Endothelial cell of umbilical vein (primary cell): ENCODE measurements at regions not wholly inside any gene's neighbourhood (a gene's known extent, or its start where the extent isn't known, plus 50 kb on each side); places are given as distances from the start of the nearest gene placed in this dataset.

ENCODE experiments used
- BruUV-seq: library from RNA; stranded (reverse); fragments of 400-500 nt; replicated peaks from 2 replicates; lab custom pipeline; 2021; lab: Mats Ljungman, UMichigan
- CTCF ChIA-PET: fragments of 300-600, 350-600 bp; sonication (Branson Sonifier 250); formaldehyde crosslinking; loops from one replicate; lab custom pipeline; 2021; ENCODE audit warnings: antibody characterized with exemption, inconsistent platforms; lab: Charles Lee
- POLR2A ChIA-PET: fragments of 300-600, 350-600 bp; sonication (Branson Sonifier 250); formaldehyde crosslinking; loops from one replicate; lab custom pipeline; 2021; ENCODE audit warnings: antibody characterized with exemption, inconsistent platforms; lab: Charles Lee
- DNase-seq: peaks from one replicate; pipeline ENCODE4 v3.0.0-alpha.2; 2011; ENCODE audit warnings: low read depth, low spot score
- FAIRE-seq: peaks from 2 replicates; lab custom pipeline; 2011; peaks lifted over from hg19 to GRCh38; lab: Jason Lieb, UNC
- H2AFZ ChIP-seq: 2 replicates; pipeline ENCODE4 v1.6.0; 2012; ENCODE audit warnings: low read depth, low read length, control low read depth, inconsistent platforms
- H3K27ac ChIP-seq: 2 replicates; pipeline ENCODE4 v1.5.1; 2011; ENCODE audit warnings: low read depth, mild to moderate bottlenecking, control low read depth, low read length, moderate library complexity; ENCODE audit not compliant: insufficient read depth
- H3K27me3 ChIP-seq, 2 experiments: 2 replicates each; pipeline versions ENCODE4 v1.6.0 to v1.6.1; 2011; ENCODE audit warnings: low read length in 2 of 2, mixed read lengths in 1 of 2; ENCODE audit not compliant: control insufficient read depth in 2 of 2, insufficient read depth in 2 of 2
- H3K36me3 ChIP-seq, 2 experiments: 2 replicates in 1 of 2; 3 replicates in 1 of 2; pipeline ENCODE4 v1.5.1; 2011; ENCODE audit warnings: low read length in 2 of 2, mild to moderate bottlenecking in 1 of 2, moderate library complexity in 1 of 2; ENCODE audit not compliant: control insufficient read depth in 2 of 2, insufficient read depth in 2 of 2; ENCODE audit errors: extremely low read depth in 1 of 2
- H3K4me1 ChIP-seq: 3 replicates; pipeline ENCODE4 v1.5.1; 2011; ENCODE audit warnings: mild to moderate bottlenecking, low read length; ENCODE audit not compliant: control insufficient read depth, insufficient read depth; ENCODE audit errors: extremely low read depth
- H3K4me2 ChIP-seq: 2 replicates; pipeline ENCODE4 v1.6.1; 2011; ENCODE audit warnings: low read length, control low read depth, mixed read lengths; ENCODE audit not compliant: insufficient read depth
- H3K4me3 ChIP-seq, 3 experiments: fragments of 200-600 bp in 1 of 3; sonication (generic), shearing (Covaris generic) in 1 of 3; replicated peaks in 1 of 3; 2 replicates each; pipeline ENCODE4 v1.5.1; 2011 to 2016; ENCODE audit warnings: control low read depth in 3 of 3, low read length in 3 of 3, mild to moderate bottlenecking in 2 of 3, inconsistent platforms in 1 of 3, low read depth in 1 of 3, moderate library complexity in 1 of 3; ENCODE audit not compliant: insufficient read depth in 1 of 3
- H3K79me2 ChIP-seq: 2 replicates; pipeline ENCODE4 v1.6.0; 2012; ENCODE audit warnings: low read length, inconsistent platforms; ENCODE audit not compliant: control insufficient read depth, insufficient read depth
- H3K9ac ChIP-seq: replicated peaks from 2 replicates; pipeline ENCODE3; 2011; ENCODE audit warnings: low read length, control low read depth; ENCODE audit not compliant: insufficient read depth; ENCODE audit errors: extremely low read depth
- H3K9me1 ChIP-seq: replicated peaks from 3 replicates; pipeline ENCODE4 v1.6.0; 2011; ENCODE audit warnings: mild to moderate bottlenecking, low read length; ENCODE audit not compliant: control insufficient read depth, insufficient read depth; ENCODE audit errors: extremely low read depth
- H3K9me3 ChIP-seq: replicated peaks from 2 replicates; pipeline ENCODE4 v1.5.1; 2012; ENCODE audit warnings: low read length, inconsistent platforms; ENCODE audit not compliant: control insufficient read depth, insufficient read depth
- H4K20me1 ChIP-seq: replicated peaks from 2 replicates; pipeline ENCODE3; 2011; ENCODE audit warnings: mild to moderate bottlenecking, low read length; ENCODE audit not compliant: control insufficient read depth, insufficient read depth; ENCODE audit errors: extremely low read depth
- CTCF ChIP-seq, 2 donors: IDR thresholded peaks; 1 replicate in 1 of 2; 2 replicates in 1 of 2; pipeline ENCODE4 v1.5.1; 2011; ENCODE audit warnings: low read length in 2 of 2, mild to moderate bottlenecking in 2 of 2, moderate library complexity in 2 of 2, control low read depth in 1 of 2, inconsistent platforms in 1 of 2, low read depth in 1 of 2; ENCODE audit not compliant: insufficient read depth in 1 of 2; ENCODE audit errors: extremely low read depth in 1 of 2
- EZH2 ChIP-seq: IDR thresholded peaks from 2 replicates; pipeline ENCODE4 v1.6.1; 2012; ENCODE audit warnings: borderline replicate concordance, low read depth, mild to moderate bottlenecking, moderate library complexity, low read length, inconsistent platforms; ENCODE audit not compliant: severe bottlenecking
- FOS ChIP-seq: IDR thresholded peaks from 2 replicates; pipeline ENCODE4 v1.6.1; 2011; ENCODE audit warnings: mild to moderate bottlenecking, low read length, moderate library complexity, borderline replicate concordance; ENCODE audit not compliant: insufficient read depth
- GATA2 ChIP-seq: IDR thresholded peaks from 2 replicates; pipeline ENCODE4 v1.7.0; 2011; ENCODE audit warnings: low read depth, mild to moderate bottlenecking, moderate library complexity, mixed read lengths, low read length; ENCODE audit not compliant: insufficient read length, insufficient read depth
- JUN ChIP-seq: IDR thresholded peaks from 2 replicates; pipeline ENCODE4 v1.6.1; 2011; ENCODE audit warnings: borderline replicate concordance, low read depth; ENCODE audit not compliant: insufficient read length, insufficient read depth
- MYC ChIP-seq: IDR thresholded peaks from one replicate; pipeline ENCODE4 v1.6.1; 2011; ENCODE audit warnings: mild to moderate bottlenecking, low read depth, low read length
- POLR2A ChIP-seq: IDR thresholded peaks from 2 replicates; pipeline ENCODE4 v1.6.1; 2012; ENCODE audit warnings: low read depth, mild to moderate bottlenecking, control low read depth, low read length
- POLR2AphosphoS5 ChIP-seq: IDR thresholded peaks from 2 replicates; pipeline ENCODE4 v1.6.1; 2012; ENCODE audit warnings: low read depth, mild to moderate bottlenecking, control low read depth, low read length, moderate library complexity; ENCODE audit not compliant: insufficient read depth
- dilution Hi-C: fragments of 300-500 bp; cut with MboI; formaldehyde crosslinking; loops from one replicate; pipeline ENCODE4 v1.15.0; 2019; ENCODE audit warnings: low sequenced_read_pairs; ENCODE audit not compliant: extremely low pct_ligation_motif_present
- intact Hi-C: fragments of 100-400 bp; cut with micrococcal nuclease; formaldehyde crosslinking; loops from one replicate; pipeline ENCODE4 v1.10.0; 2022
- TF ChIP-seq, protein P1 (sequence below): IDR thresholded peaks from 2 replicates; pipeline ENCODE4 v1.6.1; 2011; ENCODE audit not compliant: insufficient read depth, insufficient read length

DNA sequence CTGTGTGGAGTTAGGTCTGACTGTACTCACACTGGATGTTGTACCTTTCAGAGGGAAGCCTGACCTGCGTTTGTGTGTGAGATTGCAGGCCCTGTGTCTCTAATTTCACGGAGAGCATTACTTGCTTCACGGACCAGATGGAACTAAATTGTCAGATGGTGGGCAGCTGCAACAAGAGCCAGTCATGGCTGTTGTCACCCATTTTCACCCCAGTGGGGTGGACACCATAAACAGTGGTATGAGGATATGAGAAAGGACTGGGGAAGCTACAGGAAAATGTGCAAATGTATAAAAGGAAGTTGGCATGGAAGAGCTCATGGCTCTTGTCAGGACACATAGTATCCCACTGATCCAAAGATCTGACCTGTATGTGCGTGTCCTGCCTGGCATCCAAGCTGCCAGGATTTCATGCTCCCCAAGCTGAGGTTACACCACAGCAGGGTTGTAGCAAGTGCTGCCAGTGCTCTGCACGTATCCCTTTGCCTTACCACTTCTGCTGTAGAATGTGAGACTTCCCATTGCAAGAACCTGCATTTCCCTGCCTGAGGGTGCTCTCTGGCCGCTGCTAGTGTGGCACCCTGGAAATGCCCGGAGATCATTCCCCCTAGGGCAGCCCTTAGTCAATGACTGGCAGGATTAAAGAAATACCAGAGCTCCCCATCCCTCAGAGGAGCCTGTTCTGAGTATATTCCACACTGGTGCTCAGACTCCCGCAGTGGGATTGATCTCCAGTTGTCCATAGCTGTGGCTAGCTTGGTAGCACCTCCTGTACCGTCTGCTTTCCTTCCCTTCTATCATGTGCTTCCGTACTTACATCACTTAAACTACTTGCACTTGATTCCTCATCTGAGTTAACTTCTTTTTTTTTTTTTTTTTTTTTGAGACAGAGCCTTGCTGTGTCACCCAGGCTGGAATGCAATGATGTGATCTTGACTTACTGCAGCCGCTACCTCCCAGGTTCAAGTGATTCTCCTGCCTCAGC, 70.4 kb upstream of the TANC2 start:
- H4K20me1 ChIP-seq: no peaks in the 10 kb centered on the region
- no peak overlapping the region for H3K4me2 ChIP-seq
- no TSS peak for BruUV-seq
- ChIA-PET CTCF (no interaction called here), POLR2A (no interaction called here)
- no peak overlapping the region for H2AFZ ChIP-seq
- no peaks in the 10 kb centered on the region for H3K79me2 ChIP-seq
- H3K27me3 ChIP-seq: no peaks in the 10 kb centered on the region
- intact Hi-C loops (no loop called here), dilution Hi-C loops (no loop called here)
- no peak overlapping the region for H3K9ac ChIP-seq
- no peaks in the 10 kb centered on the region for H3K9me3 ChIP-seq
- no peak overlapping the region for H3K4me3 ChIP-seq
- H3K36me3 ChIP-seq: no peaks in the 10 kb centered on the region
- DNase-seq (no peak), FAIRE-seq (no peak)
- no peaks in the 10 kb centered on the region for H3K9me1 ChIP-seq
- TF ChIP-seq MYC (no peak), FOS (no peak), POLR2AphosphoS5 (no peak), POLR2A (no peak), GATA2 (no peak), EZH2 (no peak), JUN (no peak), CTCF (IDR thresholded peaks at IDR 0.05; ENCODE audit: extremely low read depth in 1 of 2, insufficient read depth in 1 of 2, low read depth in 1 of 2, low read length in 2 of 2) (no peak)
- TF ChIP-seq, protein P1, sequence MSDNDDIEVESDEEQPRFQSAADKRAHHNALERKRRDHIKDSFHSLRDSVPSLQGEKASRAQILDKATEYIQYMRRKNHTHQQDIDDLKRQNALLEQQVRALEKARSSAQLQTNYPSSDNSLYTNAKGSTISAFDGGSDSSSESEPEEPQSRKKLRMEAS: no peak
- H3K4me1 ChIP-seq: peaks cover 35% of the 10 kb centered on the region
- H3K27ac ChIP-seq: no peak overlapping the region
